HEK293T (cell line): ENCODE measurements at regions not wholly inside any gene's neighbourhood (a gene's known extent, or its start where the extent isn't known, plus 50 kb on each side); places are given as distances from the start of the nearest gene placed in this dataset.

ENCODE experiments used
- CTCF ChIA-PET: fragments of 350-600 bp; formaldehyde crosslinking; extraction: SDS; loops from one replicate; lab custom pipeline; 2021; ENCODE audit warnings: antibody characterized with exemption, inconsistent platforms; lab: Yijun Ruan, JAX
- POLR2A ChIA-PET: fragments of 350-600 bp; formaldehyde crosslinking; extraction: SDS; loops from one replicate; lab custom pipeline; 2020; ENCODE audit warnings: antibody characterized with exemption, inconsistent platforms; lab: Yijun Ruan, JAX
- DNase-seq: peaks from one replicate; pipeline ENCODE4 v3.0.0; 2012; ENCODE audit warnings: mixed read lengths; ENCODE audit errors: extremely low spot score
- ARNT ChIP-seq: fragments of 450-650 bp; IDR thresholded peaks from 2 replicates; pipeline ENCODE4 v1.6.1; 2017; ENCODE audit warnings: mild to moderate bottlenecking
- BHLHE40 ChIP-seq: fragments of 450-650 bp; IDR thresholded peaks from 2 replicates; pipeline ENCODE4 v1.6.1; 2016; ENCODE audit warnings: mild to moderate bottlenecking, moderate library complexity, borderline replicate concordance
- CTBP1 ChIP-seq: fragments of 450-650 bp; IDR thresholded peaks from 2 replicates; pipeline ENCODE4 v1.6.1; 2016; ENCODE audit warnings: borderline replicate concordance
- ELF4 ChIP-seq: fragments of 450-650 bp; IDR thresholded peaks from 2 replicates; pipeline ENCODE4 v1.6.1; 2017; ENCODE audit warnings: antibody characterized with exemption
- FOXA1 ChIP-seq: fragments of 450-650 bp; IDR thresholded peaks from 2 replicates; pipeline ENCODE4 v1.6.1; 2016; ENCODE audit warnings: mild to moderate bottlenecking
- FOXK2 ChIP-seq: fragments of 450-650 bp; IDR thresholded peaks from 2 replicates; pipeline ENCODE4 v1.6.1; 2016; ENCODE audit warnings: mild to moderate bottlenecking
- FOXM1 ChIP-seq: fragments of 450-650 bp; IDR thresholded peaks from 2 replicates; pipeline ENCODE4 v1.6.1; 2017; ENCODE audit warnings: mild to moderate bottlenecking, borderline replicate concordance
- HDGF ChIP-seq: fragments of 450-650 bp; IDR thresholded peaks from 2 replicates; pipeline ENCODE4 v1.6.1; 2017; ENCODE audit warnings: antibody characterized with exemption, borderline replicate concordance
- L3MBTL2 ChIP-seq: fragments of 450-650 bp; conservative IDR thresholded peaks from 2 replicates; pipeline ENCODE4 v1.6.1; 2016; ENCODE audit warnings: mild to moderate bottlenecking
- LEF1 ChIP-seq: fragments of 450-650 bp; IDR thresholded peaks from 2 replicates; pipeline ENCODE4 v1.6.1; 2017; ENCODE audit warnings: mild to moderate bottlenecking, borderline replicate concordance
- NFRKB ChIP-seq: fragments of 450-650 bp; IDR thresholded peaks from 2 replicates; pipeline ENCODE4 v1.6.1; 2016; ENCODE audit warnings: mild to moderate bottlenecking, moderate library complexity
- PKNOX1 ChIP-seq: fragments of 450-650 bp; IDR thresholded peaks from 2 replicates; pipeline ENCODE4 v1.6.1; 2016
- SP1 ChIP-seq: fragments of 450-650 bp; IDR thresholded peaks from 2 replicates; pipeline ENCODE4 v1.6.1; 2017
- SUZ12 ChIP-seq: fragments of 450-650 bp; IDR thresholded peaks from 2 replicates; pipeline ENCODE4 v1.6.1; 2016; ENCODE audit warnings: mild to moderate bottlenecking
- TARDBP ChIP-seq: fragments of 450-650 bp; IDR thresholded peaks from 2 replicates; pipeline ENCODE4 v1.6.1; 2016
- ZNF384 ChIP-seq: fragments of 450-650 bp; IDR thresholded peaks from 2 replicates; pipeline ENCODE4 v1.6.1; 2016

GRCh38 chr16:59707436-59708226 lies 973.5 kb upstream of the GOT2 start:
- ChIA-PET POLR2A (no interaction called here), CTCF (no interaction called here)
- DNase-seq = no peak
- TF ChIP-seq HDGF = no peak
- no peak for TF ChIP-seq ELF4
- no peak for TF ChIP-seq ZNF384
- TF ChIP-seq FOXA1 = no peak
- no peak for TF ChIP-seq LEF1
- TF ChIP-seq TARDBP = no peak
- no peak for TF ChIP-seq PKNOX1
- no peak for TF ChIP-seq ARNT
- TF ChIP-seq SP1 = no peak
- no peak for TF ChIP-seq NFRKB
- no peak for TF ChIP-seq FOXK2
- no peak for TF ChIP-seq CTBP1
- no peak for TF ChIP-seq SUZ12
- no peak for TF ChIP-seq BHLHE40
- TF ChIP-seq FOXM1 = no peak
- TF ChIP-seq L3MBTL2 = no peak

GRCh38 chr16:59701963-59702930 lies 968.1 kb upstream of the GOT2 start:
- no peak for DNase-seq
- ChIA-PET POLR2A (no interaction called here), CTCF (no interaction called here)
- TF ChIP-seq ELF4 (no peak), SP1 (no peak), TARDBP (no peak), PKNOX1 (no peak), CTBP1 (no peak), FOXA1 (no peak)

GRCh38 chr16:59699786-59700185 lies 965.7 kb upstream of the GOT2 start:
- ChIA-PET POLR2A (no interaction called here), CTCF (no interaction called here)
- DNase-seq = no peak
- TF ChIP-seq SP1 (no peak), CTBP1 (no peak), FOXK2 (no peak), ZNF384 (no peak), L3MBTL2 (no peak), TARDBP (no peak), BHLHE40 (no peak)

- no peak for DNase-seq
- TF ChIP-seq ELF4 (no peak), ZNF384 (no peak), FOXM1 (no peak), LEF1 (no peak), L3MBTL2 (no peak), SUZ12 (no peak), FOXA1 (no peak), FOXK2 (no peak)
- CTCF ChIA-PET = no interaction called here
- POLR2A ChIA-PET = no interaction called here
These were observed 964.4 kb upstream of the GOT2 start for GRCh38 chr16:59698346-59699020.

- POLR2A ChIA-PET = no interaction called here
- no peak for TF ChIP-seq NFRKB
- no peak for DNase-seq
- CTCF ChIA-PET = no interaction called here
These were observed 963.6 kb upstream of the GOT2 start for GRCh38 chr16:59697761-59698160.

- DNase-seq = no peak
- ChIA-PET POLR2A (no interaction called here), CTCF (no interaction called here)
- TF ChIP-seq BHLHE40 = no peak
- TF ChIP-seq TARDBP = no peak
- no peak for TF ChIP-seq SUZ12
- no peak for TF ChIP-seq LEF1
- TF ChIP-seq PKNOX1 = no peak
- no peak for TF ChIP-seq FOXA1
These were observed 963.1 kb upstream of the GOT2 start for GRCh38 chr16:59697236-59697635.
